K562 (cell line): ENCODE measurements at regions not wholly inside any gene's neighbourhood (a gene's known extent, or its start where the extent isn't known, plus 50 kb on each side); places are given as distances from the start of the nearest gene placed in this dataset.

Source experiments
- ATAC-seq: fragments of 200-7000 bp; cut with Tn5 transposase; 3 replicates; pipeline ENCODE4 v1.9.1; 2020; ENCODE audit warnings: moderate library complexity
- BruUV-seq: library from RNA; stranded (reverse); fragments of 400-500 nt; replicated peaks from 2 replicates; lab custom pipeline; 2021; lab: Mats Ljungman, UMichigan
- CTCF ChIA-PET: fragments of 300-600 bp; formaldehyde crosslinking; extraction: SDS; loops from one replicate; lab custom pipeline; 2021; ENCODE audit warnings: low intra/inter-chr PET ratio; lab: Yijun Ruan, JAX
- POLR2A ChIA-PET: fragments of 300-600, 350-650 bp; sonication (Branson Sonifier 250); formaldehyde crosslinking; extraction: SDS; loops from one replicate; lab custom pipeline; 2021; ENCODE audit warnings: antibody characterized with exemption, inconsistent platforms; lab: Yijun Ruan, JAX
- DNase-seq, 4 experiments: peaks; one replicate each; pipeline versions ENCODE4 v3.0.0 to v3.0.0-alpha.2; 2011 to 2018; ENCODE audit warnings: low spot score in 3 of 4, mixed read lengths in 3 of 4; ENCODE audit errors: extremely low read depth in 1 of 4
- FAIRE-seq: peaks from 2 replicates; lab custom pipeline; 2011; peaks lifted over from hg19 to GRCh38; lab: Jason Lieb, UNC
- H2AFZ ChIP-seq: 2 replicates; pipeline ENCODE4 v1.6.0; 2011; ENCODE audit warnings: low read depth, low read length, control low read depth, inconsistent platforms
- H3K27ac ChIP-seq: fragments of 200-600 bp; 3 replicates; pipeline ENCODE4 v1.8.0; 2011; ENCODE audit warnings: low read depth, mild to moderate bottlenecking, control low read depth, inconsistent platforms, low read length, moderate library complexity, mixed read lengths; ENCODE audit errors: extremely low read depth
- H3K27me3 ChIP-seq, 2 experiments: fragments of 300-600 bp in 1 of 2; 2 replicates in 1 of 2; 3 replicates in 1 of 2; pipeline versions ENCODE4 v1.6.0 to v1.8.0; 2011; ENCODE audit warnings: inconsistent platforms in 2 of 2, low read length in 2 of 2, mild to moderate bottlenecking in 1 of 2, mixed read lengths in 1 of 2, moderate library complexity in 1 of 2; ENCODE audit not compliant: control insufficient read depth in 2 of 2, insufficient read depth in 2 of 2
- H3K36me3 ChIP-seq: fragments of 300-600 bp; 3 replicates; pipeline ENCODE4 v1.8.0; 2011; ENCODE audit warnings: mild to moderate bottlenecking, low read length, inconsistent platforms; ENCODE audit not compliant: control insufficient read depth, insufficient read depth
- H3K4me1 ChIP-seq, 2 experiments: fragments of 200-600 bp in 1 of 2; replicated peaks in 1 of 2; 2 replicates in 1 of 2; 3 replicates in 1 of 2; pipeline versions ENCODE4 v1.5.1 to v1.8.0; 2011; ENCODE audit warnings: inconsistent platforms in 2 of 2, low read length in 2 of 2, mild to moderate bottlenecking in 1 of 2, mixed read lengths in 1 of 2, moderate library complexity in 1 of 2; ENCODE audit not compliant: control insufficient read depth in 2 of 2, insufficient read depth in 2 of 2
- H3K4me2 ChIP-seq: 2 replicates; pipeline ENCODE4 v1.6.1; 2011; ENCODE audit warnings: low read length, control low read depth, inconsistent platforms, mixed read lengths; ENCODE audit not compliant: insufficient read depth
- H3K4me3 ChIP-seq: fragments of 200-600 bp; sonication (generic), shearing (Covaris generic); 2 replicates; pipeline ENCODE4 v1.5.1; 2016; ENCODE audit warnings: control low read depth, inconsistent platforms
- H3K79me2 ChIP-seq: fragments of 200-600 bp; 3 replicates; pipeline ENCODE4 v1.8.0; 2011; ENCODE audit warnings: low read length, inconsistent platforms; ENCODE audit not compliant: control insufficient read depth, insufficient read depth
- H3K9ac ChIP-seq, 2 experiments: 2 replicates each; pipeline versions ENCODE4 v1.6.0 to v1.6.1; 2011; ENCODE audit warnings: low read depth in 2 of 2, low read length in 2 of 2, control low read depth in 1 of 2, inconsistent platforms in 1 of 2, mild to moderate bottlenecking in 1 of 2, mixed read lengths in 1 of 2; ENCODE audit not compliant: insufficient read depth in 1 of 2
- H3K9me1 ChIP-seq: one replicate; pipeline ENCODE4 v1.6.0; 2011; ENCODE audit warnings: inconsistent platforms, mild to moderate bottlenecking, low read length, moderate library complexity; ENCODE audit not compliant: control insufficient read depth, insufficient read depth
- H3K9me3 ChIP-seq: replicated peaks from 2 replicates; pipeline ENCODE4 v1.5.1; 2011; ENCODE audit warnings: low read depth, low read length, inconsistent platforms; ENCODE audit not compliant: control insufficient read depth, insufficient read depth
- H4K20me1 ChIP-seq: replicated peaks from 2 replicates; pipeline ENCODE4 v1.6.1; 2011; ENCODE audit warnings: low read length, inconsistent platforms, mixed read lengths; ENCODE audit not compliant: control insufficient read depth, insufficient read depth
- DMBX1 ChIP-seq: fragments of 250-450 bp; sonication (Bioruptor Pico); IDR thresholded peaks from 2 replicates; pipeline ENCODE4 v1.8.0; 2022; ENCODE audit warnings: inconsistent platforms, mild to moderate bottlenecking, moderate library complexity, borderline replicate concordance
- IRF1 ChIP-seq: sonication (generic); formaldehyde crosslinking; IDR thresholded peaks from 2 replicates; pipeline ENCODE4 v1.8.0; 2022; ENCODE audit warnings: missing genetic modification reagents, mild to moderate bottlenecking, borderline replicate concordance
- MAZ ChIP-seq, 2 experiments: fragments of 450-650 bp in 1 of 2; sonication (generic) in 1 of 2; formaldehyde crosslinking; IDR thresholded peaks in 1 of 2; conservative IDR thresholded peaks in 1 of 2; 2 replicates each; pipeline versions ENCODE4 v1.4.0 to v1.5.0; 2020; ENCODE audit warnings: mild to moderate bottlenecking in 1 of 2, missing genetic modification reagents in 1 of 2
- MEF2A ChIP-seq: IDR thresholded peaks from 2 replicates; pipeline ENCODE4 v1.6.1; 2011; ENCODE audit warnings: low read depth, mild to moderate bottlenecking, low read length, moderate library complexity; ENCODE audit not compliant: control insufficient read depth
- NCOA2 ChIP-seq, 2 experiments: fragments of 450-650 bp; IDR thresholded peaks; 2 replicates each; pipeline ENCODE4 v1.6.1; 2018; ENCODE audit warnings: mild to moderate bottlenecking in 2 of 2, moderate library complexity in 1 of 2; ENCODE audit not compliant: partially characterized antibody in 2 of 2
- PHF20 ChIP-seq: fragments of 450-650 bp; IDR thresholded peaks from 2 replicates; pipeline ENCODE4 v1.6.1; 2018; ENCODE audit not compliant: partially characterized antibody
- PRMT5 ChIP-seq: sonication (generic); formaldehyde crosslinking; IDR thresholded peaks from 2 replicates; pipeline ENCODE4 v1.5.0; 2020; ENCODE audit warnings: missing genetic modification reagents
- SMAD3 ChIP-seq: fragments of 450-650 bp; formaldehyde crosslinking; conservative IDR thresholded peaks from 2 replicates; pipeline ENCODE4 v1.4.0; 2020; ENCODE audit warnings: mild to moderate bottlenecking
- TEAD1 ChIP-seq, 2 experiments: fragments of 450-650 bp in 1 of 2; sonication (generic) in 1 of 2; formaldehyde crosslinking; IDR thresholded peaks; 2 replicates each; pipeline versions ENCODE4 v1.4.0 to v1.8.0; 2020 to 2022; ENCODE audit warnings: mild to moderate bottlenecking in 2 of 2, missing genetic modification reagents in 1 of 2
- ZNF347 ChIP-seq: fragments of 450-650 bp; formaldehyde crosslinking; IDR thresholded peaks from 2 replicates; pipeline ENCODE4 v1.4.0; 2020; ENCODE audit warnings: low read depth, mild to moderate bottlenecking, moderate library complexity
- WGBS: fragments of 100-300 bp; shearing (Covaris generic); methylation state at CpG from one replicate; pipeline ENCODE4 v1.1.6; 2016; ENCODE audit warnings: low coverage, mixed read lengths; ENCODE audit not compliant: insufficient coverage; ENCODE audit errors: missing lambda C conversion rate; 5-methylcytosine and 5-hydroxymethylcytosine counted together
- in situ Hi-C: fragments of 300-500 bp; cut with MboI; formaldehyde crosslinking; loops from 4 replicates; pipeline ENCODE4 v1.15.0; 2018; ENCODE audit warnings: inconsistent platforms, mixed read lengths
- intact Hi-C: fragments of 100-400 bp; cut with micrococcal nuclease; formaldehyde crosslinking; loops from 2 replicates; pipeline ENCODE4 v1.14.2; 2022
- TF ChIP-seq, protein P1 (sequence below), 2 experiments: fragments of 450-650 bp in 1 of 2; sonication (generic) in 1 of 2; formaldehyde crosslinking; conservative IDR thresholded peaks; 2 replicates each; pipeline versions ENCODE4 v1.4.0 to v1.8.1; 2020 to 2022; ENCODE audit warnings: mild to moderate bottlenecking in 1 of 2, missing genetic modification reagents in 1 of 2
- TF ChIP-seq, protein P2 (sequence below): fragments of 250-450 bp; sonication (Bioruptor Pico); IDR thresholded peaks from 2 replicates; pipeline ENCODE4 v1.8.0; 2022; ENCODE audit warnings: inconsistent platforms
- TF ChIP-seq, protein P3 (sequence below): sonication (generic); formaldehyde crosslinking; IDR thresholded peaks from 2 replicates; pipeline ENCODE4 v1.8.0; 2022; ENCODE audit warnings: missing genetic modification reagents, mild to moderate bottlenecking, borderline replicate concordance

DNA sequence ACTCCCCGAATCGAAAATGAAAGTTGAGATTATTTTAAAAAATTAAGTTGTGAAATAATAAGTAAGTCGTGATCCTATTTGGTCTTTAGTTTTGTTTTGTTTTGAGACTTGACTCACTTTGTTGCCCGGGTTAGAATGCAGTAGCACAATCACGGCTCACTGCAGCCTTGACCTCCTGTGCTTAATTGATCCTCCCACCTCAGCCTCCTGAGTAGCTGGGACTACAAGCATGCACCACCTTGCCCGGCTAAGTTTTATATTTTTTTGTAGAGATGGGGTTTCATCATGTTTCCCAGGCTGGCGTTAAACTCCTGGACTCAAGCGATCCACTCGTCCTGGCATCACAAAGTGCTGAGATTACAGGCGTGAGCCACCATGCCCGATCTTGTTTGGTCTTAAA is 326.2 kb downstream of the MYCN start (continued):
- TF ChIP-seq IRF1 (CRISPR knock-in tag) (no peak), MEF2A (no peak), ZNF347 (CRISPR knock-in tag) (no peak), MAZ (CRISPR knock-in tag; conservative IDR thresholded peaks at IDR 0.05 in 1 of 2, IDR thresholded peaks at IDR 0.05 in 1 of 2) (no peak), TEAD1 (CRISPR knock-in tag; IDR thresholded peaks at IDR 0.05) (no peak)
- TF ChIP-seq, protein P1, sequence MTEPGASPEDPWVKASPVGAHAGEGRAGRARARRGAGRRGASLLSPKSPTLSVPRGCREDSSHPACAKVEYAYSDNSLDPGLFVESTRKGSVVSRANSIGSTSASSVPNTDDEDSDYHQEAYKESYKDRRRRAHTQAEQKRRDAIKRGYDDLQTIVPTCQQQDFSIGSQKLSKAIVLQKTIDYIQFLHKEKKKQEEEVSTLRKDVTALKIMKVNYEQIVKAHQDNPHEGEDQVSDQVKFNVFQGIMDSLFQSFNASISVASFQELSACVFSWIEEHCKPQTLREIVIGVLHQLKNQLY (CRISPR knock-in tag; conservative IDR thresholded peaks at IDR 0.05), result no peak

- Histone ChIP-seq H3K9ac (no peak overlapping the region), H3K36me3 (no peaks in the 10 kb centered on the region), H3K4me3 (no peak overlapping the region), H3K79me2 (no peaks in the 10 kb centered on the region), H3K9me3 (no peaks in the 10 kb centered on the region), H4K20me1 (no peaks in the 10 kb centered on the region), H3K27ac (no peak overlapping the region), H3K9me1 (no peaks in the 10 kb centered on the region), H3K4me2 (no peak overlapping the region), H3K27me3 (no peaks in the 10 kb centered on the region), H2AFZ (no peak overlapping the region), H3K4me1 (no peaks in the 10 kb centered on the region)
- ATAC-seq, result no peak
- no peak for DNase-seq
- 2% methylated on average over 4 of the region's 4 CpGs for WGBS
- intact Hi-C loops (no loop called here), in situ Hi-C loops (no loop called here)
- no TSS peak for BruUV-seq
- ChIA-PET POLR2A (no interaction called here), CTCF (no interaction called here)
- FAIRE-seq, result no peak
- TF ChIP-seq, protein P2, sequence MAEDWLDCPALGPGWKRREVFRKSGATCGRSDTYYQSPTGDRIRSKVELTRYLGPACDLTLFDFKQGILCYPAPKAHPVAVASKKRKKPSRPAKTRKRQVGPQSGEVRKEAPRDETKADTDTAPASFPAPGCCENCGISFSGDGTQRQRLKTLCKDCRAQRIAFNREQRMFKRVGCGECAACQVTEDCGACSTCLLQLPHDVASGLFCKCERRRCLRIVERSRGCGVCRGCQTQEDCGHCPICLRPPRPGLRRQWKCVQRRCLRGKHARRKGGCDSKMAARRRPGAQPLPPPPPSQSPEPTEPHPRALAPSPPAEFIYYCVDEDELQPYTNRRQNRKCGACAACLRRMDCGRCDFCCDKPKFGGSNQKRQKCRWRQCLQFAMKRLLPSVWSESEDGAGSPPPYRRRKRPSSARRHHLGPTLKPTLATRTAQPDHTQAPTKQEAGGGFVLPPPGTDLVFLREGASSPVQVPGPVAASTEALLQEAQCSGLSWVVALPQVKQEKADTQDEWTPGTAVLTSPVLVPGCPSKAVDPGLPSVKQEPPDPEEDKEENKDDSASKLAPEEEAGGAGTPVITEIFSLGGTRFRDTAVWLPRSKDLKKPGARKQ (CRISPR knock-in tag), result no peak
- TF ChIP-seq SMAD3 (no peak), PHF20 (no peak), PRMT5 (CRISPR knock-in tag) (no peak), DMBX1 (CRISPR knock-in tag) (no peak), NCOA2 (IDR thresholded peaks at IDR 0.05; ENCODE audit: partially characterized antibody in 2 of 2) (no peak)
- TF ChIP-seq, protein P3, sequence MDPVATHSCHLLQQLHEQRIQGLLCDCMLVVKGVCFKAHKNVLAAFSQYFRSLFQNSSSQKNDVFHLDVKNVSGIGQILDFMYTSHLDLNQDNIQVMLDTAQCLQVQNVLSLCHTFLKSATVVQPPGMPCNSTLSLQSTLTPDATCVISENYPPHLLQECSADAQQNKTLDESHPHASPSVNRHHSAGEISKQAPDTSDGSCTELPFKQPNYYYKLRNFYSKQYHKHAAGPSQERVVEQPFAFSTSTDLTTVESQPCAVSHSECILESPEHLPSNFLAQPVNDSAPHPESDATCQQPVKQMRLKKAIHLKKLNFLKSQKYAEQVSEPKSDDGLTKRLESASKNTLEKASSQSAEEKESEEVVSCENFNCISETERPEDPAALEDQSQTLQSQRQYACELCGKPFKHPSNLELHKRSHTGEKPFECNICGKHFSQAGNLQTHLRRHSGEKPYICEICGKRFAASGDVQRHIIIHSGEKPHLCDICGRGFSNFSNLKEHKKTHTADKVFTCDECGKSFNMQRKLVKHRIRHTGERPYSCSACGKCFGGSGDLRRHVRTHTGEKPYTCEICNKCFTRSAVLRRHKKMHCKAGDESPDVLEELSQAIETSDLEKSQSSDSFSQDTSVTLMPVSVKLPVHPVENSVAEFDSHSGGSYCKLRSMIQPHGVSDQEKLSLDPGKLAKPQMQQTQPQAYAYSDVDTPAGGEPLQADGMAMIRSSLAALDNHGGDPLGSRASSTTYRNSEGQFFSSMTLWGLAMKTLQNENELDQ, result no peak
Measured at GRCh38 chr2:16264931-16265540, 324.7 kb downstream of the MYCN start.
